PC-9 (cell line): ENCODE measurements at regions not wholly inside any gene's neighbourhood (a gene's known extent, or its start where the extent isn't known, plus 50 kb on each side); places are given as distances from the start of the nearest gene placed in this dataset.

ENCODE experiments used
- EZH2 ChIP-seq: fragments of 200-600 bp; sonication (generic); IDR thresholded peaks from 2 replicates; pipeline ENCODE4 v1.8.0; 2017; ENCODE audit warnings: antibody characterized with exemption, low read depth
- TF ChIP-seq, protein P1 (sequence below): fragments of 200-600 bp; sonication (generic); conservative IDR thresholded peaks from 2 replicates; pipeline ENCODE4 v1.6.1; 2017; ENCODE audit warnings: mixed run types, antibody characterized with exemption, mild to moderate bottlenecking, moderate library complexity

DNA sequence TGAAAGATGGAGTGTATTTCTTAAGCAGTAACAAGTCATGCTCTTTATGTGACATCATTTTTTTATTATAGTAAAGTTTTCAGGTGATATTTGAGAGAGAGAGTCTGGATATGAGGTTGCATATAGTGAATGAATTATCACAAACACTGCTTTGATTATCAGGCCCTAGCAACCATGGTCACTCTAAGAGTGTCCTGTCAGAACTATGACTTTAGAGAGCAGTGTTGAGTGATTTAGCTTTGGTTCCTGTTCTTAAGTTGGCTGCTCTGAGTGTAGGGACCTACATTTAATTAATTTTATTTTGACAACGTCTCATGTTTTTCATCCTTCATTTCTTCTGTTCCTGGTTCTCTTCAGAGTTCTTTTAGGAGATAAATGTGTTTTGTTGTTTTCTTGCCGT is 275.5 kb downstream of the KCNJ3 start:
- TF ChIP-seq, protein P1, sequence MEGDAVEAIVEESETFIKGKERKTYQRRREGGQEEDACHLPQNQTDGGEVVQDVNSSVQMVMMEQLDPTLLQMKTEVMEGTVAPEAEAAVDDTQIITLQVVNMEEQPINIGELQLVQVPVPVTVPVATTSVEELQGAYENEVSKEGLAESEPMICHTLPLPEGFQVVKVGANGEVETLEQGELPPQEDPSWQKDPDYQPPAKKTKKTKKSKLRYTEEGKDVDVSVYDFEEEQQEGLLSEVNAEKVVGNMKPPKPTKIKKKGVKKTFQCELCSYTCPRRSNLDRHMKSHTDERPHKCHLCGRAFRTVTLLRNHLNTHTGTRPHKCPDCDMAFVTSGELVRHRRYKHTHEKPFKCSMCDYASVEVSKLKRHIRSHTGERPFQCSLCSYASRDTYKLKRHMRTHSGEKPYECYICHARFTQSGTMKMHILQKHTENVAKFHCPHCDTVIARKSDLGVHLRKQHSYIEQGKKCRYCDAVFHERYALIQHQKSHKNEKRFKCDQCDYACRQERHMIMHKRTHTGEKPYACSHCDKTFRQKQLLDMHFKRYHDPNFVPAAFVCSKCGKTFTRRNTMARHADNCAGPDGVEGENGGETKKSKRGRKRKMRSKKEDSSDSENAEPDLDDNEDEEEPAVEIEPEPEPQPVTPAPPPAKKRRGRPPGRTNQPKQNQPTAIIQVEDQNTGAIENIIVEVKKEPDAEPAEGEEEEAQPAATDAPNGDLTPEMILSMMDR = no peak
- TF ChIP-seq EZH2 = no peak
